Epithelial cell of esophagus (primary cell): ENCODE measurements at regions not wholly inside any gene's neighbourhood (a gene's known extent, or its start where the extent isn't known, plus 50 kb on each side); places are given as distances from the start of the nearest gene placed in this dataset.
"Not testable (repeated sequence)": the region's sequence is repeated elsewhere in the genome, so short reads cannot be mapped to it uniquely, and the experiment has no call there.

ENCODE experiments used
- DNase-seq: peaks from one replicate; pipeline ENCODE4 v3.0.0; 2010; ENCODE audit warnings: low read depth
- H3K4me3 ChIP-seq: 2 replicates; pipeline ENCODE4 v1.5.1; 2011; ENCODE audit warnings: mild to moderate bottlenecking, low read length, control low read depth
- CTCF ChIP-seq: IDR thresholded peaks from 2 replicates; pipeline ENCODE4 v1.5.1; 2011; ENCODE audit warnings: low read depth, mild to moderate bottlenecking, low read length, control low read depth, inconsistent platforms; ENCODE audit not compliant: insufficient read depth; ENCODE audit errors: missing control alignments

- no peak overlapping the region for H3K4me3 ChIP-seq
- DNase-seq = no peak
- no peak for TF ChIP-seq CTCF
Observed at GRCh38 chr10:65065278-65065677, 1544.1 kb downstream of the REEP3 start.

- H3K4me3 ChIP-seq = no peak overlapping the region
- no peak for TF ChIP-seq CTCF
- no peak for DNase-seq
Observed at GRCh38 chr10:65083222-65083621, 1562.0 kb downstream of the REEP3 start.

- TF ChIP-seq CTCF = no peak
- no peak overlapping the region for H3K4me3 ChIP-seq
- DNase-seq = no peak
Observed at GRCh38 chr10:65090991-65091390, 1569.8 kb downstream of the REEP3 start.

- no peak overlapping the region for H3K4me3 ChIP-seq
- DNase-seq = no peak
- TF ChIP-seq CTCF = no peak
Observed at GRCh38 chr10:65100146-65100545, 1578.9 kb downstream of the REEP3 start.

- DNase-seq, H3K4me3 ChIP-seq: not testable (repeated sequence)
Observed at GRCh38 chr10:65100881-65101280, 1579.7 kb downstream of the REEP3 start.

- DNase-seq = no peak
- no peak for TF ChIP-seq CTCF
- H3K4me3 ChIP-seq = no peak overlapping the region
Observed at GRCh38 chr10:65110009-65110408, 1588.8 kb downstream of the REEP3 start.

- DNase-seq, H3K4me3 ChIP-seq: not testable (repeated sequence)
Observed at GRCh38 chr10:65111059-65111458, 1589.9 kb downstream of the REEP3 start.

- no peak overlapping the region for H3K4me3 ChIP-seq
- DNase-seq = no peak
- no peak for TF ChIP-seq CTCF
Observed at GRCh38 chr10:65112573-65112972, 1591.4 kb downstream of the REEP3 start.
